Stimulated activated CD8-positive, alpha-beta memory T cell treated with anti-CD3 and anti-CD28 coated beads, Interleukin-12 subunit alpha, Interleukin-12 subunit beta, amount 100 ng/mL, for 24 hours (primary cell): ENCODE measurements at regions not wholly inside any gene's neighbourhood (a gene's known extent, or its start where the extent isn't known, plus 50 kb on each side); places are given as distances from the start of the nearest gene placed in this dataset.

ENCODE experiments used
- DNase-seq: peaks from one replicate; pipeline ENCODE4 v3.0.0-alpha.2; 2020; ENCODE audit errors: extremely low read depth

DNA sequence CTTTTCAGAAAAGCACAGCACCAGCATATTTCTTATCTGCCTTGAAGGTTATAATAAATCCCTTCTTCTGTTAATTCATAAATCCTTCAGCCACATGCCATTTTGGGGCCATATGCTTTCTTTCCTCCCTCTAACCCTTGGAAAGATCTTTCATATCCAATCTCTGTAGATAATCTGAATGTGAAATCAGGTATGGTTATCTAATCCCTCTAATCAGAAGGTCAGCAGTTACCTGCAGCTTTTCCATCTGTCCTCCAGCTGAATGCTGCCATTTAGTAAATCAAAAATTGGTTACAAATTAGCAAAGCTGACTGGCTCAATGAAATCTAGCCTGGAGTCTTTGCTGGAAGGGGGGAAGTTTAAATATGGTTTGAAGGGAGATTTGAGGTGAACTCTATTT is 230.5 kb downstream of the PIK3C3 start:
- DNase-seq = no peak

DNA sequence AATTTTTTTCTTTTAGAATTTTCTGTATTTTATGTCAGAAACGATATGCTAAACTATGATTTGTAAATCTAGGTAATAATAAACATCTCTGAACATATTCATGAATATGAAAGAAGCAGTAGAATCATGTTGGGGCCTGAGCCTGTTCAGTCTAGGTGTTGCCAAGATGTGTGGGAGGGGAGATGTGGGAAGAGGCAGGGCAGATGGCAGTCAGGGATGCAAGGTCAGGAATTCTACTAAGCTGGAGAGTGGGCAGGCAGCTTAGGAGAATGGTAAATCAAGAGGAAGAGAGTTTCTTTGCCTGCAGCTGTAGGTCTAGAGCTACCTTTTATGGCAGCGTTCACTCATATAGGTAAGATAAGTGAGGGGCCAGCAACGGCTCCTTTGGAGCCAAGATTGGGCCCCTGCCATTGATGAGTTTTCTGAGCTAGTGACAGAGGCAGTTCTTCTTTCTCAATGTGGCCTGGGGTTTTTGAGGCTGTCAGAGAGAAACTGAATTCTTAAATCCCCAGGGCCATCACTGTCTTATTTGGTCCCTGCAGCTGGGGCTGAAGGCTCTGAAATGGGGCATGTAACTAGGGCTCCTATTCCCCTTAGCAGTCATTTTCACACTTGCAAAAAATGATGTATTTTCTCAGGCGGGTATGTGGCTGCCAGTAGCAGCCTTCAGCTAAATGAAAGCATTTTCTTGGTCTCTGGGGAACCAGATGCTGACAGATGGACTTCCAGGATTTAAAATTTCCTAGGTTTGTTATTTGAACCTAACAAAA is 232.8 kb downstream of the PIK3C3 start:
- DNase-seq = no peak

DNA sequence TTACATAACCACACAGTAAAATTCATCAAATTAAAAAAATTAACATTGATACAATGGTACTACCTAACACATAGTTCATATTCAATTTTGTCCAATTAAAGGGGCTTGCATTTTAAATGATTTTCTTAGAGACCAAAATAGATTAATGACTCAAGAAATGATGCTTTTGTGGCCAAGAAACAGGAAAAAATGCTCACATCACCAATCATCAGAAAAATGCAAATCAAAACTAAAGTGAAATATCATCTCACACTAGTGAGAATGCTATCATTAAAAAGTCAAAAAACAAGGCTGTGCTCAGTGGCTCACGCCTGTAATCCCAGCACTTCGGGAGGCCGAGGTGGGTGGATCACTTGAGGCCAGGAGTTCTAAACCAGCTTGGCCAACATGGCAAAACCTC is 235.6 kb downstream of the PIK3C3 start:
- DNase-seq = no peak

DNA sequence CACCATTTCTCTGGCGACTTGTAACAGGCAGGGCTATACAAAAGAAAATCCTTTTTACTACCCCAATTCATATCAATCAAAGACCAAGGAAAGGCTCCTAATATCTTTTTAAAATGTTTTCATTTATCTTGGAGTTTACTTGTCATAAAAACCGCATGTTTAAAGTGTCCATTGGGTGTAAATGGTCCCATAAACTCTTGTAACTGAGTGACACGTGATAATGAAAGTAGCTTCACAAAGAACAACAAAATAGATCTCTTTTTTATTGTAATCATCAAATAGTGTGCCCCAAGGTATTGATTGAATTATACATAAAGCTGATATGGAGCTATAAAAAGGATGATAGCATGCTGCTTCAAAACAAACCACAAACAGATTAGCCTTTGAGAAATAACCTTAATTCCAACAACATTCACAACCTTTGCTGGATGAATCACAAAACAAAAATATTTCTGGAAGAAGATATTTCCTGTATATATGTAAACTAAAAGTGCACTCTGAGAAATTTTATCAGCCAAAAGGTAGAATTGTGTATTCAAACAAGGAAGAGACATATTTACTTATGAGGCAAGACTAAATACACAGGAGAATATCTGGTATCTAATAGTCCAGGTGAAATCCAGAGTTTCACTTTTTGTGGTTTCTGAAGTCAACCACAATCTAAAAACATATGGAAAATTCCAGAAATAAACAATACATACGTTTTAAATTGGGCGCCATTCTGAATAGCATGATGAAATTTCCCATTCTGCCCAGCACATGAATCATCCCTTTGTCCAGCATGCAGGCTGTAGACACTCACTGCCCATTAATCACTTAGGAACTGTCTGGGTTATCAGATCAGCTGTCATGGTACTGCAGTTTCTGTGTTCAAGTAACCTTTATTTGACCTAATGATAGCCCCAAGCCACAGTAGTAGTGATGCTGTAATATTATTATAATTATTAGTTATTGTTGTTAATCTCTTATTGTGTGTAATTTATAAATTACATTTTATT is 237.5 kb downstream of the PIK3C3 start:
- DNase-seq = no peak

DNA sequence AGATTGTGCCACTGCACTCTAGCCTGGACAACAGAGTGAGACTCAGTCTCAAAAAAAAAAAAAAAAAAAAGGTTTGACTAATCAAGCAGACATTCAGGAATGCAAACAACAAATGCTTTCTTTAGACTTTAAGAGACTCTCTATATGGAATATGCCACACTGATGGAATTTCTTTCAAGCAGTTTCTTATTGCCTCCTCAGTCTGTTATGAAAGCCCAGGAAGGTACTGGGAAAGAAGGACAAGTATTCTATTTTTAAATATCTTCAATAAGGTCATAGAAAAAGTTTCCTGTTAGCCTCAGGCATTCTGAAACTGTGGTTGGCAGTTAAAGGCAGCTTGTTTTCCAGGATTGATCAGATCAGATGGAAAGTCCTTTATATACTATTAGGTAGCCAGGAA is 241.6 kb downstream of the PIK3C3 start:
- no peak for DNase-seq

DNA sequence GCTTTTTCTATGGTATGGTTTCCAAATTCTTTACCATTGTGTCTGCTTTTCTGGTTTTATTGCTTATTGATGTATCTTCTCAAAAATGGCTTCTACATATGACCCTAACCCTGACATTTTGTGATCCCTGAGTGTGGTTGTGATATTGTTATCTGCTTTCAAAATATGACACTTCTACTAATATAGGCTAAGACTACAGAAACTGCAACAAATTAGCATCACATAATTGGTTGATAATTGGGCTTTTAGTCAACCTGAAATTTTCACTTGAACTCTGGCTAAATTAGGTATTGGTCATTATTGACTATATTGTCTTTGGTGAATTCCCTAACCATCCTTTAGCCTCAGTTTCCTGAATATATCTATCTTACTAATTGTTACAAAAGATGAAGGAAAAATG is 246.1 kb downstream of the PIK3C3 start:
- no peak for DNase-seq

DNA sequence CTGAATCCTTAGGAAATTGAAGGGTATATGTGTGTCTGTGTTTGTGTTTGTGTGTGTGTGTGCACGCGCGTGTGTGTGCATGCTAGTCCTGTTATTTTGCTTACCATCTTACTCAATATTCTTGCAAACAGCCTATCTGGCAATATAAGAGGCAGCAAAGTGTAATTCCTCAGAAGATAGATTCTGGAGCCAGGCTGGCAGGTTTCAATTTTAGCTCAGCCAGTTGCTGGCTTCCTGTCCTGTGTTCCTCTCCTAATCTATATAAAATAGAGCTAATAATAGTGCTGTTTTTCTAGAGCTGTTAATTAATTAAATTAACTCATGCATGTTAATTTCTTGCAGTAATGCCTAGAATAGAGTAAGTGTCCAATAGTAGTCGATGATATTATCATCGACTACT is 256.2 kb downstream of the PIK3C3 start:
- no peak for DNase-seq

DNA sequence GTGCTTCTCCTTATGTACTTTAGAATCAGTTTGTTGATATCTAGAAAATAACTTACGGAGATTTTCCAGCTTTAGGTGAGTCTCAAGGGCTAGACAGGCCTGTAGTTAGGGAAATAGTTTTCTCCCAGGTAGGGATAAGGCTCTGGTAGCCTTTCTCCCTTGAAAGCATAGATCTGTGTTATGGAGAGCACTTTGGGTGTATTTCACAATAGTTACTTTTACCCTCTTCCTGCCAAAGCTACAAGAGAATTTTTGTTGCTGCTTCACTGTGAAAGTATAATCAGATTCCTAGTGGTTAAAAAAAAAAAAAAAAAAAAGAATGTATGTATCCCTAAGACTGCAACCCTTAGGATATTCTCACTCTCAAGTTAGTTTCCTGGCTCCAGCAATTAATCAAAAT is 267.5 kb downstream of the PIK3C3 start:
- no peak for DNase-seq

DNA sequence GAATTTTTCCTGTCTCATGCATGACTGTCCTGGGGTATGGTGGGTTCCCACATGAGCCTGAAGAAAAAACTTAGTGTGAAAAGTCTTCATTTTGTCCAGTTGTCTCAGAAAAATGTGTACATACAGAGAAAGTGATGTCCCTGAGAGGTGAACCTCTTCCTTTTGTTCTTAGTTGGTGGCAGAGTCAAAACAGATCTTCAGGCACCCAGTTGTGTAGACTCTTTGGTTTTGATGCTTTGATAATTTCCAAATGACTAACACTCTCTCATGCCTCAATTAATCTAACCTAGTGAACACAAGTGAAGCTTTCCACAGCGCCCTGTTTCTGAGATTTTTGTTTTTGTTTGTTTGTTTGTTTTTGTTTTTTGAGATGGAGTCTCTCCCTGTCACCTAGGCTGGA is 273.5 kb downstream of the PIK3C3 start:
- no peak for DNase-seq

DNA sequence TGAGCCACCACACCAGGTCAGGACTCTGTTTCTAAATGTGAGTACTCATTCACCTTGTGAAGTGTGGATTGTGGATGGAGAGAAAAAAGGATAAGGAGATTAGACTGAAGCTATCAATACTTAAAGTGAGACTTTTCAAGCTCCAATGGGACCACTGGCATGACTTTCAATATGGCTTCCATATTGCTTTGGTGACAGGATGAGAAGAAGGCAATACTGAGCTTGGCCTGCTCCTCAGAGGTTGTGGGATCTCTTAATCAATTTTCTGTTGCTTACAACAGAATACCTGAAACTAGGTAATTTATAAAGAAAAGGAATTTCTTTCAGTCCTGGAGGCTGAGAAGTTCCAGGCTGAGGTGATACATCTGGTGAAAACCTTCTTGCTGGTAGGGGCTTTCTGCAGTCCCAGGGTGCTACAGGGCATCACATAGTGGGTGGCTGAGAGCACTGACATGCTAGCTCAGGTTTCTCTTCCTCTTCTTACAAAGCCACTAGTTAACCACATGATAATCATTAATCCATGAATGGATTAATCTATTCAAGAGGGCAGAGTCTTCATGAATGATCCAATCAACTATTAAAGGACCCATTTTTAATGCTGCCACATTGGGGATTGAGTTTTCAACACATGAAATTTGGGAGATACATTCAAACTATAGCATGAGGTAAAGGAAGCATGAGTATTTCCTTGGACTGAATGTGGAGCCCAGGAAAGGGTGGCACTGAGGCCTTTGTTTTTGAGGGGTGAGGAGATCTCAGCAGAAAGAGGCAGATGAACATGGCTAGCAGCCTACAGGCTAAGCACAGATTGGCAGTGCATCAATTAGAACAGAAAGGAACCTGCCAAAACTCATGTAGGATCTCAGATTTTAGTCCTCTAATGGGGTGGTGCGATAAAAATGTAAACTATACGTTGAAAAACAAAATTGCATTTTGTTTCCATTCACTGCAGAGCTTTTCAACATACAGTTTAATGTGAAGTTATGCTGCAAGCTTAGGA is 274.5 kb downstream of the PIK3C3 start:
- DNase-seq = no peak

DNA sequence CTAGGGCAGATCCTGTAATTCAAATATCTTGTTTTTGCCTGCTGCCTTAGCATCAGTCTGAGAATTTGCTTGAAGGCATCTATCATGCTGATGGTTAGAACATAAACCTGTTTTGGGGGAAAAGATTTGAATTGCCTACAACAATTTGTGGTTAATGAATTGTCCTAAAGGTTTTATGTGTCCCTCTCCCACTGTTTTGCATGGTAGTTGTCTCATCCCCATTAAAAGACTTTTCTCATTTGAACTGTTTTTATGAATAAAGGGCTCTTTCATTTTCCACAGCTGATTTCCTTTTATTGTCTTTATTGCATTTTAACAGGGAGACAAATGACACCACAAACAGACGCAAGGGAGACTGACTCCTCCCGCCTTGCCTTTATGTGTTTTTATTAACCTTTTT is 275.6 kb downstream of the PIK3C3 start:
- no peak for DNase-seq

DNA sequence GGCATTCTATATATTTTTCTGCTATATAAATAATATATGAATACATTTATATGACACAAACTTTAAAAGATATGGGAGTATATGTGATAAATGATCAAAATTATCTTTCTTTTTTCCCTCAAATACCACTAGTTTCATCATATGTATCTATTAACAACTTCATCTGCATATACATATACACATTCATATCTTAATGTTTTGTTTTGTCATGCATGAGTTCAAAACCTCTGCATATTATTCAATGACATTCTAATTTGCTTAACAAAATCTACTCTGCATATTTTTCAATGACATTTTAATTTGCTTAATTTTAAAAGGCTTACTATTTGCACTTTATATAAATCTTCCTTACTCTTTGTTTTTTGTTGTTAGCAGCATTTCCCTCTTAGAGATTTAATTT is 276.2 kb downstream of the PIK3C3 start:
- no peak for DNase-seq

DNA sequence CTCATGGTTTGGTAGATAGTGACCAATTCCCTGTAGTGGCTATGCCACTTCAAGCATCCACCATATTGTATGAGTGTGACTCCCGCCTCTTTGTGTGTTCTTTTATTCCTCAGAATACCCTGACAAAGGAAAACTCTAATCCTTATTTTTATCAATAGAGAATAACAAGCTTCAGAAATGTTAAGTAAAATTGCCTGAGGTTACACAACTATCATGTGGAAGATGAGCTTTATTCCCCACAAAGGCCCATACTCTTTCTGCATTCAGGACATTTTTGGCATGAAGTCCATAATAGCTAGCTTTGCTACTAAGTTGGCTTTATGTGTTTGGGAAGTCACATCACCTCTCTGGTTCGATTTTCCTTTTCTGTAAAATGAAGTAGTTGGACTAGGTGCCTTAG is 276.8 kb downstream of the PIK3C3 start:
- DNase-seq = no peak

DNA sequence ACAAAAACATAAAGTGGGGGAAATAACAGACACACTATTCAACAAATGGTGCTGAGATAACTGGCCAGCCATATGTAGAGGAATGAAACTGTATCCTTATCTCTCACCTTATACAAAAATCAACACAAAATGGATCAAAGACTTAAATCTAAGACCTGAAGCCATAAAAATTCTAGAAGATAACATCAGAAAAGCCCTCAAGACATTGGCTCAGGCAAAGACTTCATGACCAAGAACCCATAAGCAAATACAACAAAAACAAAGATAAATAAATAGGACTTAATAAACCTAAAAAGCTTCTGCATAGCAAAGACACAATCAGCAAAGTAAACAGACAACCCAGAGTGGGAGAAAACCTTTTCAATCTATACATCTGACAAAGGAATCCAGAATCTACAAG is 278.9 kb downstream of the PIK3C3 start:
- no peak for DNase-seq

DNA sequence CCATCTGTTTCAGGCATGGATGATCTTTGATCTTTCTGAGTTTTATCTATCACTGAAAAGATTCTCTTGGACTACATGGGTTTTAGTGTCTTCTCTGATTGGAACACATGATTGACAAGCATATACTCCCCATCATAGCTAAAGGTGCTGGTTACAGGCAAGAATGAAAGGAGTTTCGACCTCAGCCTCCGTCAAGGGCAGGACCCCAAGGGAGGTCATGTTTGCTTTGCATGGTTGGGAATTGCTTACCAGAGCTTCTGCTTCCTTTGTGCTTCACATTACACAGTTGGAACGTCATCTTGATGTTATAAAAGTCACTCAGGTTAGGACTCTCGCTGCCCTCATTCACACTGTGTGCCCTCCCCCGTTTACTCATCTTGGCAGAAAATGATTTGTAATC is 287.7 kb downstream of the PIK3C3 start:
- no peak for DNase-seq

DNA sequence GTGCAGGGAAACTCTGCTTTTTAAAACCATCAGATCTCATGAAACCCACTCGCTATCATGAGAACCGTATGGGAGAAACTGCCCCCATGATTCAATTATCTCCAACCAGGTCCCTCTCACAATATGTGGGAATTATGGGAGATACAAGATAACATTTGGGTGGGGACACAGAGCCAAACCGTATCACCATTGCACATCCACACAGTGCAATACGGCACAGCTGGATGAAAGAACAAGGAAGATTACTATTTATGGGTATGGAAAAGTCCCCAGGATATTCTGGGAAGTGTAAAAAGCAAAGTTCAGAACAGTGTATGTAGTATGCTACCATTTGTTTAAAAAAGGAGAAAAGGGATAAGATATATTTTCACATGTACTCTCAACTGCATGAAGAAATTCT is 290.1 kb downstream of the PIK3C3 start:
- no peak for DNase-seq

DNA sequence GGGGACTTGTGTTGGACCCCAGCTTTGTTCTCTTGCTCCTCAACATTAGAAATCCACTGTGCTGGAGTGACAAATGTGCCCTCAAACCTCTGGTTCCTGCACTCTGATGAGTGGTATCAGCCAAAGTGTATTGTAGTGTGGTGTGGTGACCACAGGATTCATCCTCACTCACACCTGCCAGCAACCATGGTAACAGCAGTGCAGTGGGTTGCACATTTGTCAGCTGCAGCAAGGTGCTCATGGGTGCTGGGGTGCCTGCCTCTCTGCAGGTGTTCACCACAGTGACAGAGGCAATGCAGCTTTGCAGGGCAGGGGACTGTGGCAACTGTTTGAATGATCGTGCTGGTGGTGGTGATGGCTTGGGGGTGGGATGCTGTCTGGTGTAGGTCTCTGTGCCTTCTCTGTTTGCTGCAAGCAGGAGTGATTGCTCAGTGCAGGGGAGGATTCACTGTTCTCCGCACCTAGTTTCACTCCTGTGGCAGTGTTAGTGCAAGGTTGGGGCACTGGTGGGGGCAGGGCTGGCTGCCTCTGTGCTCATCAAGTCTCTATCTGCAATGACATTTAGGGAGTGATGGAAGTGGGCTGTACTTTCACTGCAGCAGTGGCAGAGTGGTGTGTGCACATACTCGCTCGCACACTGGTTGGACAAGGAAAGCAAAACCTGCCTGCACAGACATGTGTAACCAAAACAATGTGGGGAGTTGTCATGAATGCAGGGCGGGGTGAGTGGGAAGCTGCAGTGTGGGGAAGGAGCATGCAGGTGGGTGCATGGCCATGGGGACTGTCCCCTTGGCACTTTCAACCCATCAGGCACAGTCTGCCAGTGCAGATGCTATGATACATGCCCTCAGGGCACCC is 301.1 kb downstream of the PIK3C3 start:
- DNase-seq = no peak

DNA sequence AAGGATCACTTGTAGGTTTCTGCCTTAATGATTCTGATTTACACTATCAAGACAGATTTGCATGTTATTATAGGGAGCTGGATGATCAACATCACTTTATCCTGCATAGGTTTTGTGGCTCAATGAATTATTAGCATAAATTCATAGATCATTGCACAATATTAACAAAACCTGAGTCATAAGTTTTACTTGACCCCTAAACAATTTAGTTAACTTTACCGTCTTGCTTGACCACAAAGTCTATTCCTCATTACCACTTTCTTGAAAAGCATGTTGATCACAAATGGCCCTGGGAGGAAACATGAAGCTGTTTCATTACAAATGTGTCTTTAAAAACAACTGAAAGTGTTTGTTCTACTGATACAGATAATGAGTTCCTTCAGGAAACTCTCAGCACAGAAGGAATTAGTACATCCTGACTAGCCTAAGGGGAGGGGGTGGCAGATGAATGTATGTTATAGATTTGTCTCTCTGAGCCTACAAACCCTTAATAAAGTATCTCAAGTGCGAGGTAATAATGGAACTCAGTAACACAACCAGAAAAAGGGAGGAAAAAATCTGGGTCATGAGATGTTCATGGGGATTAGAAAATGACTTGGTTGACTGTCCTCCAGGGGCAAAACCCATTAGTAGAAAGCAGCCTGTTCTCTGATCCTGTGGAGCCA is 303.4 kb downstream of the PIK3C3 start:
- DNase-seq = no peak

DNA sequence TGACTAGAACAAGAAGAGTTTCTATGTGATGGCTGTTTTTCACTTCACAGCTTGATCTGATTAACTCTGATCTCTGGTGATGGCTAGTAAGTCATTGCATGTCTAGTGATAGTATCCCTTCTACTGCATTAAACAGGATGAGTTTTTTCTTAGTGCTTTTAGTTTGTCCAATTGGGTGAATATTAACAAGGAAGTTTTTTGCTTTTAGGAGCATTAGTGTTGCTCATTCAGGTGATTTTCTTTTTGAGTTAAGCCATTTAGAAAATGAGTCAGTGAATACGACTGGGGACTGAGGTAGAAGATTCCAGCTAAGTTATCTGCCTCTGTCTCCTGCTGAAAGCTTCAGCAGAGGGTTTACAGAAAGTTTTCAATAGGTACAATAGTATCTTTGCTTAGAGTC is 306.7 kb downstream of the PIK3C3 start:
- no peak for DNase-seq

DNA sequence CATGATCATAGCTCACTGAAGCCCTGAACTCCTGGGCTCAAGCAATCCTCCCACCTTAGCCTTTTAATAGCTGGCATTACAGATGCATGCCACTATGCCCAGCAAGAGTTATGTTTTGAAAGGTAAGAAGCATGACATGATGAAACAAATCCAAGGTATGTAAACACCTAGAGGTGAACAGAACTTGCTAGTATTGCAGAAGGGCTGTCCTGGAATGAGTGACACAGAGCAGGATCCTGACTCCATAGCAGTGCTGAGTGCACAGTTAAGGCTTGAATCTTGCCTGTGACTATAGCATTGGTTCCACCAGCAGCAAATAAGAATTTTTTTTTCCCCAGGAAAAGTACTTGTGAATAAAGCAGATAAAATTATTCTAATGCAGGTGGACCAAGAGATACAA is 309.5 kb downstream of the PIK3C3 start:
- no peak for DNase-seq
